HEK293T (cell line): ENCODE measurements at regions not wholly inside any gene's neighbourhood (a gene's known extent, or its start where the extent isn't known, plus 50 kb on each side); places are given as distances from the start of the nearest gene placed in this dataset.

Experiments used
- ARNT ChIP-seq: fragments of 450-650 bp; IDR thresholded peaks from 2 replicates; pipeline ENCODE4 v1.6.1; 2017; ENCODE audit warnings: mild to moderate bottlenecking
- BHLHE40 ChIP-seq: fragments of 450-650 bp; IDR thresholded peaks from 2 replicates; pipeline ENCODE4 v1.6.1; 2016; ENCODE audit warnings: mild to moderate bottlenecking, moderate library complexity, borderline replicate concordance
- FOXA1 ChIP-seq: fragments of 450-650 bp; IDR thresholded peaks from 2 replicates; pipeline ENCODE4 v1.6.1; 2016; ENCODE audit warnings: mild to moderate bottlenecking
- FOXM1 ChIP-seq: fragments of 450-650 bp; IDR thresholded peaks from 2 replicates; pipeline ENCODE4 v1.6.1; 2017; ENCODE audit warnings: mild to moderate bottlenecking, borderline replicate concordance
- HDGF ChIP-seq: fragments of 450-650 bp; IDR thresholded peaks from 2 replicates; pipeline ENCODE4 v1.6.1; 2017; ENCODE audit warnings: antibody characterized with exemption, borderline replicate concordance
- LEF1 ChIP-seq: fragments of 450-650 bp; IDR thresholded peaks from 2 replicates; pipeline ENCODE4 v1.6.1; 2017; ENCODE audit warnings: mild to moderate bottlenecking, borderline replicate concordance
- NFRKB ChIP-seq: fragments of 450-650 bp; IDR thresholded peaks from 2 replicates; pipeline ENCODE4 v1.6.1; 2016; ENCODE audit warnings: mild to moderate bottlenecking, moderate library complexity
- SP1 ChIP-seq: fragments of 450-650 bp; IDR thresholded peaks from 2 replicates; pipeline ENCODE4 v1.6.1; 2017
- TARDBP ChIP-seq: fragments of 450-650 bp; IDR thresholded peaks from 2 replicates; pipeline ENCODE4 v1.6.1; 2016

GRCh38 chr5:28216939-28217360 lies 1178.6 kb upstream of the CDH9 start:
- TF ChIP-seq FOXM1, result no peak
- TF ChIP-seq ARNT, result no peak
- no peak for TF ChIP-seq TARDBP
- no peak for TF ChIP-seq BHLHE40
- TF ChIP-seq LEF1, result no peak
- TF ChIP-seq NFRKB, result no peak
- no peak for TF ChIP-seq SP1
- TF ChIP-seq FOXA1, result no peak
- no peak for TF ChIP-seq HDGF
